ENCODE measurements at regions not wholly inside any gene's neighbourhood (a gene's known extent, or its start where the extent isn't known, plus 50 kb on each side); places are given as distances from the start of the nearest gene placed in this dataset.

DNA sequence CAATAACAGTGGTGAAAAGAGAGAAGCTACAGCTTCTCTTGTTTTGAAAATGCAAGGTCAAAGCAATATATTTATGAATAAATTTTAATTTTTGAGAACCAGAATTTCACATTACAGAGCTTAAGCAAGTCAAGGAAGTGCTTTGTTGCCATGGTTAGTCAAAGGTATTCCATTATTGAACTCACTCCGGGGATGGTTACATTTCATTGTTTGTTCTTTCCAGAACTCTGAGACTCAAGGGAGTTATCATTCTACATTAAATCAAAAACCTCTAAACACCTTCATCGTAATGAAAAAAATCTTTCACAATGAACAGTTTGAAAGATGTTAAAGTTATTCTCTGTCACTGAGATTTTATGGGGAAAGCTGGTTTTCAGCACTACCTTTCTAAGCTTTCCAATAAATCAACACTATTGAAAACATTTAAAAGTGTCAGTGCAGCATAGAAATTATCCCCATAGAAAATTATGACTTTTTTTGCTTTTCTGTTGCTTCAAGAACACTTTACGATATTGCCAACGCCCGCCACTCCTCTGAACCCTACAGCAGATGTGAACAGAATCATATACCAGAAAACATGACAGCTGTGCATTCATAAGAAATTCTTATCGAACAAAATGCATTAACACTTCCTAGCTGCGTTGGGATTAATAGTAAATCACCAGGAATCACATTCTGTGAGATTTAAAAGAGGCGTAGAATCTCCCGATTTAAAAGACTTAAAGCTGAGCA is 83.0 kb downstream of the OTOL1 start:
- no peak for TF ChIP-seq CTCF (IDR thresholded peaks at IDR 0.05; ENCODE audit: insufficient read depth, low read length, poor library complexity, severe bottlenecking)
- no peak for DNase-seq (ENCODE audit: low read depth)
- Histone ChIP-seq H3K36me3 (ENCODE audit: control insufficient read depth, insufficient read depth, low read length) (no peaks in the 10 kb centered on the region), H3K27me3 (ENCODE audit: control insufficient read depth, insufficient read depth, low read length) (no peaks in the 10 kb centered on the region), H3K4me3 (ENCODE audit: low read depth, low read length) (no peak overlapping the region)

DNA sequence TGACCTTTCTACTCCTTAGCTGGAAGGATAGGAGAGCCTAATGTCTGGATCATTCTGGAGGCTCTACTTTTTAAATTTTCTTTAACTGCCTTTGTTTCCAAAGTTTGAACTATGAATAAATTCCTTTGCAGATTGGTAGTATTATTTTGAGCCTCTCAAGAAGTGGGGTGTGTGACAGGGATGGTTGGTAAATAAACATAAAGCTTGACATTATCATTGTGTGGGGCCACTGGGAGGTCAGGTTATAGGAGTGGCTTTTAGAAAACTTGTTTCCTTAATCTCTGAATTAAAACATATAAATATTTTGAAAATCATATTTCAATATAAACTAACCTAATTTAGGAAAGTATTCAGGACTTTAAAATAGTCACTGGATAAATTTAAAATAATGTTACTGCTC is 89.3 kb downstream of the OTOL1 start:
- no peak for DNase-seq (ENCODE audit: low read depth)
- no peak for TF ChIP-seq CTCF (IDR thresholded peaks at IDR 0.05; ENCODE audit: insufficient read depth, low read length, poor library complexity, severe bottlenecking)
- Histone ChIP-seq H3K4me3 (ENCODE audit: low read depth, low read length) (no peak overlapping the region), H3K36me3 (ENCODE audit: control insufficient read depth, insufficient read depth, low read length) (no peaks in the 10 kb centered on the region), H3K27me3 (ENCODE audit: control insufficient read depth, insufficient read depth, low read length) (no peaks in the 10 kb centered on the region)

DNA sequence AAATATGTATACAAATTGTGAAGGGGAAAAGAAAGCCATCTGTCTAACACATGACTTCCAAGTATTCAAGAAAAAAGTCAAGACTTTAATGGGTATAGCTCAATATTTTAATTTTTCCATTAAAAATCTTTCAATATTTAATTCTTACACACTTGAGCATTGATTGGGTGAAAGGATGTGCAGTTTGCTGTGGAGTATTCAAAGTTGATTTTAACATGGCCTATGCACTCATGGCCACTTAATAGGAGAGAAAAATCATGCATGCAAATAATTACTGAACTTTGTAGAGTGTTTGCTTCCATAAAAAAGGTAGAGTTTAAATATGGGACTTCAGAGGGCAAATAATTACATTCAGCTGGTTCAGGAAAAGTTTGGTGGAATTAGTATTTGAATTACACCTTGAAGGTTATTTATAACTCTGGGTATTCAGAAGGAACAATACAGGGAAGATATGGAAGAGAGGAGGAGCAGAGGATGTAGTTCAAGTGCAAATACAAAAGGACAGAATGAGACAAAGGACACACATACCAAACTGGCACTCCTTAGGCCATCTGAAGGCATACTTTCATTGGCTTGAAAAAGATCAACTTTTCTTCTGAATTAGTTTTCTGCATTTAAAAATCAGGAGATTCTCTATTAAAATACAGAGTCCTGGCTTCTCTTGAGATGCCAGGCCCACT is 90.1 kb downstream of the OTOL1 start:
- no peaks in the 10 kb centered on the region for H3K36me3 ChIP-seq (ENCODE audit: control insufficient read depth, insufficient read depth, low read length)
- no peak for TF ChIP-seq CTCF (IDR thresholded peaks at IDR 0.05; ENCODE audit: insufficient read depth, low read length, poor library complexity, severe bottlenecking)
- no peaks in the 10 kb centered on the region for H3K27me3 ChIP-seq (ENCODE audit: control insufficient read depth, insufficient read depth, low read length)
- no peak overlapping the region for H3K4me3 ChIP-seq (ENCODE audit: low read depth, low read length)
- no peak for DNase-seq (ENCODE audit: low read depth)

DNA sequence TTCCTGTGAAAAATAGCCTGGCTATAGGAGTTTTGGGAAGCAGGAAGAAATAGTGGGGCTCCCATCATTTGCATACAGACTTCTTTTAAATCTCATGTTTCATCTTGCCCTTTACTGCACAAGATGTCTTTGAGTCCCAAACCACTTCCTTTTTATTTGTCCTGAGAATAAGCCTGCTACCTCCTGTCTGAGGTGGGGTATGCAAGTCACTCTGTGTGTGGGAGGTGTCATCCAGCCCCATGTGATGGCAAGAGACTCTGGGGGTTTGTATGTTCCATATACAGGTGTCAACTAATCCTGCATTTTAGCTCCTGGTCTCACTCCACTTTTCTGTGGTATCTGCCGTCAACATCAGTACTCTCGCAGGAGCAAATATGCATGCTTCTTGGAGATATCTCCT is 102.0 kb downstream of the OTOL1 start:
- TF ChIP-seq CTCF (IDR thresholded peaks at IDR 0.05; ENCODE audit: insufficient read depth, low read length, poor library complexity, severe bottlenecking), result no peak
- no peaks in the 10 kb centered on the region for H3K36me3 ChIP-seq (ENCODE audit: control insufficient read depth, insufficient read depth, low read length)

DNA sequence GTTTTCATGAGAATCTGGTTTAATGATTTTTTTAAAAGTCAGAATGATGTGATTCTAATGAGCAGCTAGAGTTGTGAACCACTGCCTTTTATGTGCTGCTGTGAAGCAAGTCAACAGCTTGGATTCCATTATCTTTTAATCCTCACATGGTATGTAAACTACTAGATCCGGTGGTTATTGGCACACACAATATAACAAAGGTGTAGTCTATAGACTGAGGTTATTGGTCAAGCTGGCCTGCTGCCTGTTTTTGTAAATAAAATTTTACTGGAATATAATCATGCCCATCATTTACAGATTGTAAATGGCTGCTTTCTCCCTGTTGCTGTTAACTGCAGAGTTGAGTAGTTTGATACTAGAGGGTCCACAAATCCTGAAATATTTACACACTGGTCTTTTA is 103.1 kb downstream of the OTOL1 start:
- no peak for TF ChIP-seq CTCF (IDR thresholded peaks at IDR 0.05; ENCODE audit: insufficient read depth, low read length, poor library complexity, severe bottlenecking)

More for the DNA sequence above, 102.0 kb downstream of the OTOL1 start:
- no peak for DNase-seq (ENCODE audit: low read depth)
- Histone ChIP-seq H3K4me3 (ENCODE audit: low read depth, low read length) (no peak overlapping the region), H3K27me3 (ENCODE audit: control insufficient read depth, insufficient read depth, low read length) (no peaks in the 10 kb centered on the region)

More for the DNA sequence above, 103.1 kb downstream of the OTOL1 start:
- Histone ChIP-seq H3K4me3 (ENCODE audit: low read depth, low read length) (no peak overlapping the region), H3K36me3 (ENCODE audit: control insufficient read depth, insufficient read depth, low read length) (no peaks in the 10 kb centered on the region), H3K27me3 (ENCODE audit: control insufficient read depth, insufficient read depth, low read length) (no peaks in the 10 kb centered on the region)
- no peak for DNase-seq (ENCODE audit: low read depth)
